HG03108 (cell line): ENCODE measurements at regions not wholly inside any gene's neighbourhood (a gene's known extent, or its start where the extent isn't known, plus 50 kb on each side); places are given as distances from the start of the nearest gene placed in this dataset.
"Not testable (repeated sequence)": the region's sequence is repeated elsewhere in the genome, so short reads cannot be mapped to it uniquely, and the experiment has no call there.

Experiments used
- ATAC-seq: cut with Tn5 transposase; IDR thresholded peaks from one replicate; pipeline ENCODE4 v1.9.1; 2021; ENCODE audit warnings: moderate library complexity; ENCODE audit not compliant: unreplicated experiment

DNA sequence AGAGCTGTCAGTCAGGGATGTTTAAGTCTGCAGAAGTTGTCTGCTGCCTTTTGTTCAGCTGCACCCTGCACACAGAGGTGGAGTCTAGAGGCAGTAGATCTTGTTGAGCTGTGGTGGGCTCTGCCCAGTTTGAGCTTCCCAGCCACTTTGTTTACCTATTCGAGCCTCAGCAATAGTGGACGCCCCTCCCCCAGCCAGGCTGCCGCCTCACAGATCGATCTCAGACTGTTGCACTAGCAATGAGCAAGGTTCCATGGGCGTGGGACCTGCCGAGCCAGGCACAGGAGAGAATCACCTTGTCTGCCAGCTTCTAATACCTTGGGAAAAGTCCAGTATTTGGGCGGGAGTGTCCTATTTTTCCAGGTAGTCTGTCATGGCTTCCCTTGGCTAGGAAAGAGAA, 225.1 kb upstream of the RASA1 start:
- ATAC-seq: no peak

DNA sequence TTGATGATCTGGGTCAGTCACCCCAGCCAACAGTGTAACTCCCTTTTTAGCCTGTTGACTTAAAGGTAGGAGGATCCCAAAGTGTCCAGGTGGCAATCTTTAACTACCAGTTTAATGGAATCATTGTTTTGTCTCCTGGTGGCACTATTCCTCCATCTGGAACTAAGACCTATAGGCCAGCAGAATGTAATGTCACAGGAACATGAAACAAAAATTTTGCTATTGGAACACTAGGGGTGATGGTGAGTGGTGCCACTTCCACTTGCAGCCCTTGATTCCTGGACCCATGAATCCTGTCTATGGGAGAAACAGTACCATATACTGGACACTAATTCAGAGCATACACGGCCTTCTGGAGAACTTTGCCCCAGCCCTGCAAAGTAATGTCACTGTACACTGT, 219.5 kb upstream of the RASA1 start:
- ATAC-seq: no peak

DNA sequence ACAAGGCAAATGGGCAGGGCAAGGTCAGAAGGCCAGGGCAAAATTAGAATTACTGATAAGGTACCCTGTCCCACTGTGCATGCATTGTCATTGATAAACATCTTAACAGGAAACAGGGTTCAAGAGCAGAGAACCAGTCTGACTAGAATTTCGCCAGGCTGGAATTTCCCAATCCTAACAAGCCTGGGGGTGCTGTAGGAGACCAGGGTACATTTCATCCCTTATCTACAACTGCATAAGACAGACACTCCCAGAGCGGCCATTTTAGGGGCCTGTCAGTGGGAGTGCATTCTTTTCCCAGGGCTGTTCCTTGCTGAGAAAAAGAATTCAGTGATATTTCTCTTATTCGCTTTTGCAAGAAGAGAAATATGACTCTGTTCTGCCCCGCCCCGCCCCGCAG, 218.7 kb upstream of the RASA1 start:
- ATAC-seq: not testable (repeated sequence)

DNA sequence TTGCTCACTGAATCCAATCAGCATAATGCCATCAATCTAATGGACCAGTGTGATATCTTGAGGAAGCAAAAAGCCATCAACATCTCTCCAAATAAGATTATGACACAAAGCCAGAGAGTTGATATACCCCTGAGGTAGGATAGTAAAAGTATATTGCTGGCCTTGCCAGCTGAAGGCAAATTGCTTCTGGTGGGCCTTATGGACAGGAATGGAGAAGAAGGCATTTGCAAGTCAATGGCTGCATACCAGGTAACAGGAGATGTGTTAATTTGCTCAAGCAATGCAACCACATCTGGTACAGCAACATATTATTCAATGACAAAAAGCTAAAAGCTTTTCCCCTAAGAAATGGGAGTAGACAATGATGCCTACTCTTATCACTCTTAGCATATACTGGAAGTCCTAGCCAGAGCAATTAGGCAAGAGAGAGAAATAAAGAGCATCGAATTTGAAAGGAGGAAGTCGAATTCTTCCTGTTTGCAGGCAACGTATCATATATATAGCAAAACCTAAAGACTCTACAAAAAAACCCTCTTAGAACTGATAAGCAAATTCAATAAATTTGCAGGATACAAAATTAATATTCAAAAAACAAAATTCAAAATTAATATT, 216.1 kb upstream of the RASA1 start:
- ATAC-seq: no peak

DNA sequence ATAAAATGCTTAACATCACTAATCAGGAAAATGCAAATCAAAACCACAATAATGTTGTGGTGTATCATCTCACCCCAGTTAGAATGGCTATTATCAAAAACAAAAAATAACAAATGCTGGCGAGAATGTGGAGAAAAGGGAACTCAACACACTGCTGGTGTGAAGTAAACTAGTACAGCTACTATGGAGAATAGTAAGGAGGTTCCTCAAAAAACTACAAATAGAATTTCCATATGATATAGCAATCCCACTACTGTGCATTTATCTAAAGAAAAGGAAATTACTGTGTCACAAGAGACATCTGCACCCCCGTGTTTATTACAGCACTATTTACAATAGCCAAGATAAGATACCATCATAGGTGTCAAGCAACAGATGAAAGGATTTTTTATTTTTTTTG, 214.5 kb upstream of the RASA1 start:
- ATAC-seq: no peak

DNA sequence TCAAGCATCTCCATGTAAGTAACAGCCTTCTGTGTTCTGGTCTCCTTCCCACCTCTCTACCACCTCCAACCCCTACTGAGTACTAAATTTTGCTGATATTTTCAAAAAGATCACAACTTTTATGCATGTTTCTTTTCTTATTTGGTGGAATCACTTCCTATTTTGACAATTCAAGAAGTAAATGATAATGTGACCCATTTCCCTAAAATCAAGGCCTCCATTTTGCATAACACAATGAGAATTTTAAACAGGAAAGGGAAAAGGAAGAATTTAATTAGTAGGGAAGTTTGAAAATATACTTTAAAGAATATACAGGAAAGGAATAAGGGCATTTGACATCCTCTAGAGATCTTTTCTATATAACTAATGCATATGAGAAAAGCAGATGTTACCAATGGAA, 212.9 kb upstream of the RASA1 start:
- ATAC-seq: no peak

DNA sequence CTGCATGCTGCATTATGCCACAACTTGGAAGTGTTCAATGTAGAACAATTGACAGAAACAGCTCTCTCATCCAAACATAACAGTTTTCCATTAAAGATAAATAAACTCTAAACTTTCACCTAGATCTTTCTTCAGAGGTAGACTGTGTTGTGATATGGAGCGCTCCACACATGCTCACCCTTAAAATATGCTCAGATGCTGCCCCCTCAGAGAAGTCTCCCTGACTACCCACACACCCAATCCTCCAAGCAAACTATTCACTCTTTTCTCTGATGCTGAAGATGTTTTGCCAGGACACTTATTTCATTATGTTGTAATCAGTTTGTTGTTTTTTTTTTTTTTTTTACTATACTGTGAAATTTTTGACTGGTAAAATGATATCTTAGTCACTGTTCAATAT, 206.6 kb upstream of the RASA1 start:
- no peak for ATAC-seq

DNA sequence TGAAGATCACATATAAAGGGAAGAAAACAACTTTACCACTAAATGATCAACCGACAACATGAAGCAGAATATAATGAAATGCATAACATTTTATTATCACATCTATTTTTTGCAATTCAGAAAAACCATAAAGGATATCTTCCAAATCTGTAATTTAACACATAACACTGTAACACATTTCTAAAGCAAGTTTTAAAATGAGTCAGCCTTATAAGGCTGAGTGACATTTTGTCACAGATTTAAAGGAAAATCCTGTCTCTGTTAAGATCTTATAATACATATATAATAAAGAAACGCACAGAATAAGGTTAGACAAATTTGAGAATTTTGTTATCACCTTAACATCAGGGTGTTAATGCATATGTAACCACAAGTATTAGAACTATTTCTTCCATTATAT, 198.4 kb upstream of the RASA1 start:
- no peak for ATAC-seq

DNA sequence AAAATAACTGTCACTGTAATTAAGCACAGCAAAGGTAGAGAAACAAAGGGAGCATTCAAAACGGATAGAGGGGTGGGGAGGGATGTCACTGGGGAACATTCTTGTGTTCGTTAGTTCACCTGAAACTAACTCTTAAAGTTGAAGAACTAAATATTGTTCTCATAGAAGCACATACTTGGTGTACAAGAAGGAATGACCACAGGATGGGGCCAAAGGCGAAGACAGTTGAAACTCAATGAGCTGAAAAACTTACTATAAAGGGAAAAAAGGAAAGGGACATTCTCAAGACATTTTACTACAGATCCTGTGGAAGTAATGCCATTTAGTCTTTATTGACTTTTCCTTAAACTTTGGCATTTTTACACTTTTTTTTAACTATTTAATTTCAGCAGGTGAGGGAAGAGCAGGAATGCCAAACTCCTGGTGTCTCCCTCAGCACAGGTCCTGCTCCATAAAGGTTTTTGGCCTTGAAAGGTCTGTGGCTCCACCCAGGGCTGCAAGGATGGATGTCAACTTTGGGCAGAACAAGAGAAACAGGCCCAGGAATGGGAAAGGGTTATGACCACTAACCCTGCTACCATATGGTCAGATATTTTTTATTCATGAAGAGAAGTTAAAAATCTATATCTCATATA, 197.6 kb upstream of the RASA1 start:
- ATAC-seq: peak; percentile 56

DNA sequence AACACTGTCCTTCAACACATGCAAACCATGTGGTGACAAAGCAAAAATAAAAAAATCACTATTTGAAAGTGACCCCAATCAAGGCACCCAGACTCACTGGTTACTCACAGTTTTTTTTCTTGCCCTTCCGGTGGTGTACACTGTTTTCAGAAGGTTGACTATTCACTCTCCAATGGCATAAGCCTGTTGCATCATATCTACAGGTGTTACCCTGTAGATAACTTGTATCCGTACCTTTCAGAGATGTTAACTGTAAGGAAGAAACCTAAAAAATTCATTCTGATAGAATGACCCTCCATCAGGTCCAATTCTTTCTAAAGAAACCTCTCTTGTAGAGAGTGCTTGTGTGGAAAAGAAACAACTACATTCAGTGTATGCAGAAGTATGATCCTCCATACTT, 193.6 kb upstream of the RASA1 start:
- ATAC-seq: no peak

DNA sequence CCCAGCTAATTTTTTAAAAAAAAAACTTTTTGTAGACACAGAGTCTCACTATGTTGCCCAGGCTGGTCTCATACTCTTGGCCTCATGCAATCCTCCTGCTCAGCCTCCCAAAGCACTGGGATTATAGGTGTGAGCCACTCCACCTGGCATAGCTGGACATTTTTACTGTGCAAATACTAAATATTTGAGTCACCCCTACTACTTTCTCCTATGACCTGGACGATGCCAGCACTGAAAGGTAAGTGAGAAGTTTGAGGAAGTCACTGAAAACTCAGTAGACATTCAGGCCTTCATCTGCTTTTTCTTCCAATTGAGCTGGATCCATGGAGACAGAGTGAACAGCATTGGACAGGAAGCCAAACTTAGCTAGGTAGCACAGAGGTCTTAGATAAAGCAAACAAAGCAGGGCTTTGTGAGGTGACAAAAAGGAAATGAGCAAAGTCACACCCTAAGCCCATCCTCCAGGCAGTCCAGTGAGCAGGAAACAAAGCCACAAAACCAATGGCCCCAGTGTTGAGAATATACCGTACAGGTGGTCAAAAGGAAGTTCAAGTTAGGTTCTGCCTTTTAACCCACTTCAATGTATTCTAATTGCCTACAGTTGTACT, 192.6 kb upstream of the RASA1 start:
- peak; percentile 97 for ATAC-seq

DNA sequence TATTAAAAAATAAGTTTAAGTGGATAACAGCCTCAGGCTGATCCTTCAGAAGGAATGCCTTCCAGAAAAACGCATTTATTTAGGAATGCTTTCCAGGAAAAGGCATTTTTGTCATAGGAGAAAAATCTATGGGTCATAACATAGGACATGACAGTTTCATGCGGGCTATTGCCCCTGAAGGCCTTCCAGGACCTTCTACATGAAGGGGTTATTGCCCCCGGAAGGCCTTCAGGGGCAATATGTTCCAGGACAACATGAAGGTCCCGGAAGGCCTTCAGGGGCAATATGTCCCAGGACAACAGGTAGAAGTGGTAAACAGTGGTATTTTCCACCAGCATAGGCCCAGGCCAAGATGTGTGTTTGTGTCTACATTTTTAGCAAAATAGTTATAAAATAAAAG, 191.3 kb upstream of the RASA1 start:
- no peak for ATAC-seq

DNA sequence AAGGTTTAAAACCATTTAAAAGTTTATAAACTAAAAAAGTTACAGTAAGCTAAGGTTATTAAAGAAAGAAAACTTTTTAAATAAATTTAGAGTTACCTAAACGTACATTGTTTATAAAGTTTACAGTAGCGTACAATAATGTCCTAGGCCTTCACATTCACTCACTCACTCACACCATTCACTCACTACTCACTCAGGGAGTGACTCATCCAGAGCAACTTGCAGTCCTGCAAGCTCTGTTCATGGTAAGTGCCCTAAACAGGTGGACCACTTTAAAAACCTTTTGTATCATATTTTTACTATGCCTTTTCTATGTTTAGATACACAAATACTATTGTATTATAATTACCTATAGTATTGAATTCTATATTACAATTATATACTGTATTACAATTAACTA, 190.8 kb upstream of the RASA1 start:
- ATAC-seq: no peak

DNA sequence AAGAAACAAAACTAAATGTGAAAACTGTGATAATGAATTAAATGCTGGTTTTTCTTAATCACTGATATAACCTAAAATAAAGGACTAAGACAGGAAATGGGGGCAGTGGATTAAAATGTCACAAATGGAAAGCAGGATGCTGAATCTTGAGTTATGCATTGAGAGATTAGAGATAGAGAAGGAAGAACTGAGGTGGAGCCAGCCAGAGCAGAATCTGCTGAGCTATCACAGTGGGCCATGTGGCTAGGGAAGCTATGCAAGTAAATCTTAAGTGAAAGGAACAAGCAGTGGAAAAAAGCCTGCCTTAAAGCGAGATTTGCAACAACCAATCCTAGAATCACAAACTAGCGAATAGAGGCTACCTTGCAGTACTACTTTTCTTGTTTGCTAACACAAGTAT, 188.5 kb upstream of the RASA1 start:
- ATAC-seq: no peak

DNA sequence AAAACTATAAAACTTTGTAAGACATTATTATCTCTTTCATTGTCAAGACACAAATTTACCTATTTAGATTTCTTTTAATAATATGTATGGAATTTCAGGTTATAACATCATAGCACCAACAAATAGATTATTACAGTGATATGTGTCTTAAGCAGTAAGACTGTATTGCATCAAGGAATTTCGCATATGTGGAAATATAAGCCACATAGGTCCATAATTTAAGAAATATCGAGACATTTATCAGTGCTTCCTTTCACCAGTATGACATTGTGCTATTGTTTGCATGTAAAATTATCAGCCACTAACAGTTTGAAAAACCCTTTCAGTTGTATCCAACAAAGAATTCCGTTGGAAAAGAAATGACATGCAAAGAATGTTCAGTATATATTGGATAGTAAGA, 186.7 kb upstream of the RASA1 start:
- no peak for ATAC-seq

DNA sequence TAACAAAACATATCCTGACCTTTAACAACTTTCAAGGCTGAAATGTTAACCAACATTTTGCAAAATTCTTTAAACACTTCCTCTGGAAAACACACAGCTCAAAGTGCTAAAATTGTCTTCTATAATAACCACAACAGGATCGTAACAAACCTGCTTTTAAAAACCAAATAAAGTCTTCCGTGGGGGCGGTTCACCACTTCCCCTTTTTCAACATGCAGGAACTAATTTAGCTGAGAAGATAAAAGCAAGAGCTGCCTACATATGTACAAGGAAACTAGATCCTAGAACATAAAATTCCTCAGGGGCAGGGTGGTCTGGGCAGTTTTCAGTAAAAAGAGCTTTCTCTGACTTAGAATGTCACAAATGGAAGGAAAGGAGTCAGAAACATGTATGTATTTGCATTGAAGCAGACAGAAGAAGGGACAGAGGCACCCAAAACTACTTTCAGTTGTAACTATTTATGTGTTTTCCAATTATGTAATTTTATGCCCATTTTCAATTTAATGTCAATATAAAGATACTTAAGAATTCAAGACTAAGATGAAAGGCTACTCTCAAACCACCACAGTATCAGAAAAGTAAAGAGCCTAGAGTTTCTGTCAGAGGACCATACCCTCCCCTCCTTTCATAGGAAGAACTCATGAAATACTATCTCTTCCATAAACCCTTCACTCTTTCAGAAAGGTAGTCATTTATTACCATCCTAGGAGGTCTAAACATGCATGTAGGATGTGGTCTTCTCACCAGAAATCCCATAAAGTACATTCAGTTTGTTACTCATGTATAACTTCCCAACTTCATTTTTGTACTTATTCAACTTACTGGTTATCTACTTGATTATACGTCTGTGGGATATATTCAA, 185.9 kb upstream of the RASA1 start:
- ATAC-seq: peak; percentile 92

DNA sequence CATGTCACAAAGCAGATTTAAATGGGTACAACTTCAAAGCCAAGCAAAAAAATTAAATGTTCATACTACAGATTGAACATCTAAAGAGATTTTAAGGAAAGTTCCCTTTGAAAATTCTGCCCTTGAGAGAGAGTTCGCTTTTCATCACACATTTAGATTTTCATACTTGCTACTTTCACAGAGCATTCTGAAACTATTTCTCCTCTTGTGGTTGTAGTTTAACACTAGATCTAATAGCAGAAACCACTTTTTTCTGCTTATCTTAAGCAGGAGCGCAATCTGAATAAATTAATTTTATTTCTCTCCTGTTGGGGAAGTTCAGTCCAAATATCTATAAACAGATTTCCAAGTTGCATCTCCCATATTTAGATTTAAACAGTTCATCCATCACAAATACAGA, 173.3 kb upstream of the RASA1 start:
- no peak for ATAC-seq

DNA sequence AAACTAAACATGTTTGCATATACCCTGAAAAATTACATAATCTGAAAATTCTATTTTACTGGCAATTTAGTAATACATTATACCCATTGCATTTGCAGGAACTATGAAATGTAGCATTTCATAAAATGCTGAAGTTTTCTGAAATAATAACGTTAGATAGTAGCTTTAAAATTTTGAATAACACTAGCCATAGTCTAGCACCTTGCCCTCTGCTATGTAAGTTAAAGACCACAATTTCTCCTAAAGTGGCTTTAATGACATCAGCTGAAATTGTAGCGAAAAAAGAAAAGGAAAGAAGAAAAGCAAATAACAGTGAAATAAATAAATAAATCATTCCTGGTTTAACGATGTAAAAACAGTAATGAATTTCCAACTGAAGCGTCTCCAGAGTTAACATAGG, 172.8 kb upstream of the RASA1 start:
- ATAC-seq: no peak

DNA sequence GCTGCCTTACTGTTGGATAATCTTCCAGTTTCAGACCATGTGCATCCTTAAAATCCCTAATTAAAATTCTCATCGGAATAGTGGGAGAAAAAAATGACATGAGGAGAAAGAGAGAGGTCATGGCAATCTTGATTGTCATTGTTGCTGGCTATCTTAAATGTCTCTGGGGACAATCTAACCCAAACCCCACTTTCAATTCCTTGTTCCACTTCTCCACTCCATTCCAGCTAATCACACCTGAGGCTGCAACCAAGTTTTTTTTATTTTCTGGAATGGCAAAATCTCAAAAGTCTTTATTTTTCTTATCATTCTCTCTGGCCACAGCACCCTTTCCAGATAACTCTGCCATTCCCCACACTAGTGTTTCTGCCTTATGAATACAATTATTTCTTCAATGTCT, 171.9 kb upstream of the RASA1 start:
- no peak for ATAC-seq

DNA sequence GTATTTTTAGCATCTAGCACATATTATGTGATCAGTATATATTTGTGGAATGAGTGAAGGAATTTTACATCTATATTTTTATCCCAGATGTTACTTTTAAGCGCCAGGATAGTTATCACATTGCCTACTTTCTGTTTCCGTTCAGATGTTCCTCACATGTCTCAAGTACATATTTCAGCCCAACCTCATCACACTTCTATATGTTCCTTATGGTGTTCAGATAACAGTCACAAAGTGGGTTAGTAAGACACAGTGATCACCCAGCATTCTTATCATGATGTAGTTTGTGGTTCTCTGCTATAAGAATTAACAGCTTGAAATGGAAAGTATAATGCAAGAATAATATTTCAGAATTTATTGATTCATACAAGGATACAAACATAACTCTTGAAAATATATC, 170.0 kb upstream of the RASA1 start:
- ATAC-seq: no peak

DNA sequence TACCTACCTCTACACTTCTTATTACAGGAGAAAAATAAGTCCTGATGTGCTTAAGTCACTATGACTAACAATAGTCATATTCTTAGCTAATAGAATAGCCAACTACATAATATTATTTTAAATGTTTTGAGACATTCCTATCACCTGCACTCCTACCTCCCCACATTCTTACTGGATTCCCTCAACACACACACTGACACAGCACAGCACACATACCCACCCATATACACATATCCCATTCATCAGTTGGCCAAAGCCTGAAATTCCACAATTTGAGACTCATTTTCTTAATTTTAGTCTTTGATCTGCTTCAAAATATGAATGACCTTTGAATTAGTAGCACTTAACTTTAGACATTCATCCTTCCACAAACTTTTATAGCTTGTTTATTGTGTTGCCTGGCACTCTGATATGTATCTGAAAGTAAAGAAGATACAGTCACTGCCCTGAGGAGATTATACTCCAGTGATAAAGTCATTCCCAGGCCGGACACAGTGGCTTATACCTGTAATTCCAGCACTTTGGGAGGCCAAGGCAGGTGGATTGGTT, 168.3 kb upstream of the RASA1 start:
- ATAC-seq: no peak

DNA sequence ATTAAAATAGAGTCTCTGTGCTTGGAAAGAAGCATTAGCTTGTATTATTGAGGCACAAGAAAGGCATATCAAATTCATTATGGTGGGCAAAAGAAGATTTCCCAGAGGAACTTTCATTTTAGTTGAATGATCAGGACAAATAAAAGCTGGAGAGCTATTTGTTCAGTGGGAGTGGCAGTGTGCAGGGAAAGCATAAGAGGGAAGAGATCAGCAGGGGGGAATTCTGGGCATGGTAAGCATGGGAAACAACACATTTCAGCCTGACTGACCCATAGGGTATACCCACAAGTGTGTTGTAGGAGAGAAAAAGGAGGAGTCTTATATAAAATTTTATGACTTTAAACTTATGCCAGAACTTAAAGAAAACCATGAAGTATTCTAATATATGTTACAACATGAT, 167.7 kb upstream of the RASA1 start:
- ATAC-seq: no peak
